GM12878 (cell line): ENCODE measurements at regions not wholly inside any gene's neighbourhood (a gene's known extent, or its start where the extent isn't known, plus 50 kb on each side); places are given as distances from the start of the nearest gene placed in this dataset.
"Not testable (repeated sequence)": the region's sequence is repeated elsewhere in the genome, so short reads cannot be mapped to it uniquely, and the experiment has no call there.

Experiments used
- ATAC-seq: fragments of 200-7000 bp; cut with Tn5 transposase; 3 replicates; pipeline ENCODE4 v1.9.1; 2020; ENCODE audit warnings: mild to moderate bottlenecking, moderate library complexity
- BruUV-seq: library from RNA; stranded (reverse); fragments of 400-500 nt; replicated peaks from 2 replicates; lab custom pipeline; 2021; lab: Mats Ljungman, UMichigan
- CTCF ChIA-PET: fragments of 300-600 bp; sonication (Branson Sonifier 250); formaldehyde crosslinking; extraction: SDS; loops from one replicate; lab custom pipeline; 2021; ENCODE audit warnings: inconsistent platforms; lab: Yijun Ruan, JAX
- POLR2A ChIA-PET: fragments of 350-600 bp; formaldehyde crosslinking; extraction: SDS; loops from one replicate; lab custom pipeline; 2021; ENCODE audit warnings: inconsistent platforms; lab: Charles Lee
- RAD21 ChIA-PET: fragments of 300-600 bp; sonication (Branson Sonifier 250); formaldehyde crosslinking; loops from one replicate; lab custom pipeline; 2023; ENCODE audit warnings: antibody characterized with exemption; ENCODE audit not compliant: unreplicated experiment; lab: Charles Lee
- SMC1A ChIA-PET: fragments of 300-600 bp; sonication (Branson Sonifier 250); formaldehyde crosslinking; loops from one replicate; lab custom pipeline; 2023; ENCODE audit not compliant: unreplicated experiment, uncharacterized antibody; lab: Charles Lee
- DNase-seq: peaks from one replicate; pipeline ENCODE4 v3.0.0-alpha.2; 2011; ENCODE audit warnings: low read depth, low spot score
- FAIRE-seq: peaks from 3 replicates; lab custom pipeline; 2011; peaks lifted over from hg19 to GRCh38; lab: Jason Lieb, UNC
- H2AFZ ChIP-seq: 2 replicates; pipeline ENCODE4 v1.6.0; 2011; ENCODE audit warnings: low read depth, low read length, control low read depth; ENCODE audit not compliant: control insufficient read depth
- H3K27ac ChIP-seq: 2 replicates; pipeline ENCODE4 v1.5.1; 2011; ENCODE audit warnings: control low read depth; ENCODE audit not compliant: control insufficient read depth, insufficient read depth
- H3K27me3 ChIP-seq, 2 experiments: replicated peaks in 1 of 2; 2 replicates each; pipeline versions ENCODE4 v1.6.0 to v1.6.1; 2011; ENCODE audit warnings: low read length in 1 of 2; ENCODE audit not compliant: control insufficient read depth in 2 of 2, insufficient read depth in 2 of 2
- H3K36me3 ChIP-seq, 2 experiments: 2 replicates each; pipeline ENCODE4 v1.5.1; 2011; ENCODE audit warnings: low read length in 1 of 2; ENCODE audit not compliant: control insufficient read depth in 2 of 2, insufficient read depth in 2 of 2
- H3K4me1 ChIP-seq: 2 replicates; pipeline ENCODE4 v1.6.1; 2011; ENCODE audit warnings: mild to moderate bottlenecking, low read length, moderate library complexity, mixed read lengths; ENCODE audit not compliant: control insufficient read depth, insufficient read depth
- H3K4me2 ChIP-seq: 2 replicates; pipeline ENCODE4 v1.6.0; 2011; ENCODE audit warnings: control low read depth; ENCODE audit not compliant: control insufficient read depth, insufficient read depth
- H3K4me3 ChIP-seq: fragments of 200-600 bp; sonication (generic); 2 replicates; pipeline ENCODE4 v1.5.1; 2016
- H3K79me2 ChIP-seq: 2 replicates; pipeline ENCODE4 v1.6.0; 2011; ENCODE audit warnings: low read length; ENCODE audit not compliant: control insufficient read depth, insufficient read depth
- H3K9ac ChIP-seq: 2 replicates; pipeline ENCODE4 v1.8.0; 2011; ENCODE audit warnings: low read length, control low read depth, mixed read lengths; ENCODE audit not compliant: control insufficient read depth, insufficient read depth
- H3K9me3 ChIP-seq: replicated peaks from 3 replicates; pipeline ENCODE4 v1.5.1; 2011; ENCODE audit warnings: mild to moderate bottlenecking, low read length; ENCODE audit not compliant: control insufficient read depth, insufficient read depth
- H4K20me1 ChIP-seq: 2 replicates; pipeline ENCODE4 v1.6.0; 2011; ENCODE audit not compliant: control insufficient read depth, insufficient read depth
- BCL11A ChIP-seq: IDR thresholded peaks from 2 replicates; pipeline ENCODE4 v1.6.1; 2011; ENCODE audit warnings: low read depth, low read length
- POU2F2 ChIP-seq: IDR thresholded peaks from 3 replicates; pipeline ENCODE4 v1.6.1; 2011; ENCODE audit warnings: low read depth, mild to moderate bottlenecking, low read length, borderline replicate concordance
- RELA ChIP-seq: fragments of 450-650 bp; IDR thresholded peaks from 2 replicates; pipeline ENCODE4 v1.8.0; 2014; ENCODE audit warnings: borderline replicate concordance; ENCODE audit not compliant: partially characterized antibody
- WGBS: methylation state at CpG from one replicate; pipeline ENCODE4 v1.1.6; 2016; ENCODE audit warnings: low lambda C conversion rate; ENCODE audit not compliant: insufficient replicate concordance, insufficient coverage; ENCODE audit errors: missing lambda C conversion rate; 5-methylcytosine and 5-hydroxymethylcytosine counted together
- in situ Hi-C: fragments of 300-500 bp; cut with MboI; formaldehyde crosslinking; loops from 9 replicates; pipeline ENCODE4 v1.14.3; 2018; ENCODE audit warnings: mixed read lengths
- intact Hi-C: fragments of 100-400 bp; cut with micrococcal nuclease; formaldehyde crosslinking; loops from one replicate; pipeline ENCODE4 v1.14.2; 2022; ENCODE audit not compliant: unreplicated experiment
- TF ChIP-seq, protein P1 (sequence below): IDR thresholded peaks from 2 replicates; pipeline ENCODE4 v1.6.1; 2011; ENCODE audit warnings: mild to moderate bottlenecking, low read depth, low read length, moderate library complexity; ENCODE audit not compliant: insufficient replicate concordance
- TF ChIP-seq, protein P2 (sequence below): fragments of 450-650 bp; IDR thresholded peaks from 2 replicates; pipeline ENCODE4 v1.6.1; 2017; ENCODE audit warnings: mild to moderate bottlenecking, low read depth, inconsistent platforms; ENCODE audit not compliant: poor library complexity, severe bottlenecking
- TF ChIP-seq, protein P3 (sequence below): fragments of 450-650 bp; IDR thresholded peaks from 2 replicates; pipeline ENCODE4 v1.6.1; 2017; ENCODE audit warnings: antibody characterized with exemption, mild to moderate bottlenecking, moderate library complexity

DNA sequence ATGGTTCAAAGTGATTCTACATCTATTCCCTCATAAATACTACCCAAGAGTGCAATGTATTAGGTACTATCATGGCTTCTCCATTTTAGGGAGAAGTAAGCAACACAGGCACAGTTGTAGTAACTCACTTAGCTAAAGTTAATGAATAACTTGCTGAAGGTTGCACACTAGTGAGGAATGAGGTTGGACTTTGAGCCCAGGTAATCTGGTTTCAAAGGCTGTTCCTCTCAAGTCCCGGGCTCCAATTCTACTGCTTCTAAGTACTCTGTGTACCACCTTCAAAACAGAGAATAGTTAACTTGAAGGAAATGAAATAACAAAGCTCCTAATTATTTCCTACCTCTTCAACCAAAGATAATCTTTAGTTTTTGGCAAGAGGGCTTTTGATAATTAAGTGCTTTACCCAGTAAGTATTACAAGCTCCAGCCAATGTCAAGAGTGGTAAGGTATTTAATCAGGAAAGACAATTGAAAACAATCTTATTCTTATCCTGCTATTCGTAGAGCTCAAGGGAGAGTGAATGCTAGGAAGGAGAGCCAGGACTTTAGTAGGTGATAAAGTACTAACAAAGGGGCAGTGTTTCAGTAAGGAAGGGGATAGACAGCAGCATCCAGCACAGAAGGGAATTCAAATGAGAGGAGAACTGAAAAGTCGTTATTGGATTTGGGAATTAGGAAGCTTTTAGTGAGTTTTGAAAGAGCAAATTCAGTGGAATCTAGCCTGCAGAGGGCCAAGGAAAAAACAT lies 158.2 kb upstream of the PTPRZ1 start (continued):
- TF ChIP-seq, protein P1, sequence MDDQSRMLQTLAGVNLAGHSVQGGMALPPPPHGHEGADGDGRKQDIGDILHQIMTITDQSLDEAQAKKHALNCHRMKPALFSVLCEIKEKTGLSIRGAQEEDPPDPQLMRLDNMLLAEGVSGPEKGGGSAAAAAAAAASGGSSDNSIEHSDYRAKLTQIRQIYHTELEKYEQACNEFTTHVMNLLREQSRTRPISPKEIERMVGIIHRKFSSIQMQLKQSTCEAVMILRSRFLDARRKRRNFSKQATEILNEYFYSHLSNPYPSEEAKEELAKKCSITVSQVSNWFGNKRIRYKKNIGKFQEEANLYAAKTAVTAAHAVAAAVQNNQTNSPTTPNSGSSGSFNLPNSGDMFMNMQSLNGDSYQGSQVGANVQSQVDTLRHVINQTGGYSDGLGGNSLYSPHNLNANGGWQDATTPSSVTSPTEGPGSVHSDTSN = no peak
- TF ChIP-seq POU2F2 (no peak), BCL11A (no peak), RELA (no peak)
- TF ChIP-seq, protein P2, sequence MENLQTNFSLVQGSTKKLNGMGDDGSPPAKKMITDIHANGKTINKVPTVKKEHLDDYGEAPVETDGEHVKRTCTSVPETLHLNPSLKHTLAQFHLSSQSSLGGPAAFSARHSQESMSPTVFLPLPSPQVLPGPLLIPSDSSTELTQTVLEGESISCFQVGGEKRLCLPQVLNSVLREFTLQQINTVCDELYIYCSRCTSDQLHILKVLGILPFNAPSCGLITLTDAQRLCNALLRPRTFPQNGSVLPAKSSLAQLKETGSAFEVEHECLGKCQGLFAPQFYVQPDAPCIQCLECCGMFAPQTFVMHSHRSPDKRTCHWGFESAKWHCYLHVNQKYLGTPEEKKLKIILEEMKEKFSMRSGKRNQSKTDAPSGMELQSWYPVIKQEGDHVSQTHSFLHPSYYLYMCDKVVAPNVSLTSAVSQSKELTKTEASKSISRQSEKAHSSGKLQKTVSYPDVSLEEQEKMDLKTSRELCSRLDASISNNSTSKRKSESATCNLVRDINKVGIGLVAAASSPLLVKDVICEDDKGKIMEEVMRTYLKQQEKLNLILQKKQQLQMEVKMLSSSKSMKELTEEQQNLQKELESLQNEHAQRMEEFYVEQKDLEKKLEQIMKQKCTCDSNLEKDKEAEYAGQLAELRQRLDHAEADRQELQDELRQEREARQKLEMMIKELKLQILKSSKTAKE = no peak
- TF ChIP-seq, protein P3, sequence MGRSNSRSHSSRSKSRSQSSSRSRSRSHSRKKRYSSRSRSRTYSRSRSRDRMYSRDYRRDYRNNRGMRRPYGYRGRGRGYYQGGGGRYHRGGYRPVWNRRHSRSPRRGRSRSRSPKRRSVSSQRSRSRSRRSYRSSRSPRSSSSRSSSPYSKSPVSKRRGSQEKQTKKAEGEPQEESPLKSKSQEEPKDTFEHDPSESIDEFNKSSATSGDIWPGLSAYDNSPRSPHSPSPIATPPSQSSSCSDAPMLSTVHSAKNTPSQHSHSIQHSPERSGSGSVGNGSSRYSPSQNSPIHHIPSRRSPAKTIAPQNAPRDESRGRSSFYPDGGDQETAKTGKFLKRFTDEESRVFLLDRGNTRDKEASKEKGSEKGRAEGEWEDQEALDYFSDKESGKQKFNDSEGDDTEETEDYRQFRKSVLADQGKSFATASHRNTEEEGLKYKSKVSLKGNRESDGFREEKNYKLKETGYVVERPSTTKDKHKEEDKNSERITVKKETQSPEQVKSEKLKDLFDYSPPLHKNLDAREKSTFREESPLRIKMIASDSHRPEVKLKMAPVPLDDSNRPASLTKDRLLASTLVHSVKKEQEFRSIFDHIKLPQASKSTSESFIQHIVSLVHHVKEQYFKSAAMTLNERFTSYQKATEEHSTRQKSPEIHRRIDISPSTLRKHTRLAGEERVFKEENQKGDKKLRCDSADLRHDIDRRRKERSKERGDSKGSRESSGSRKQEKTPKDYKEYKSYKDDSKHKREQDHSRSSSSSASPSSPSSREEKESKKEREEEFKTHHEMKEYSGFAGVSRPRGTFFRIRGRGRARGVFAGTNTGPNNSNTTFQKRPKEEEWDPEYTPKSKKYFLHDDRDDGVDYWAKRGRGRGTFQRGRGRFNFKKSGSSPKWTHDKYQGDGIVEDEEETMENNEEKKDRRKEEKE = no peak

DNA sequence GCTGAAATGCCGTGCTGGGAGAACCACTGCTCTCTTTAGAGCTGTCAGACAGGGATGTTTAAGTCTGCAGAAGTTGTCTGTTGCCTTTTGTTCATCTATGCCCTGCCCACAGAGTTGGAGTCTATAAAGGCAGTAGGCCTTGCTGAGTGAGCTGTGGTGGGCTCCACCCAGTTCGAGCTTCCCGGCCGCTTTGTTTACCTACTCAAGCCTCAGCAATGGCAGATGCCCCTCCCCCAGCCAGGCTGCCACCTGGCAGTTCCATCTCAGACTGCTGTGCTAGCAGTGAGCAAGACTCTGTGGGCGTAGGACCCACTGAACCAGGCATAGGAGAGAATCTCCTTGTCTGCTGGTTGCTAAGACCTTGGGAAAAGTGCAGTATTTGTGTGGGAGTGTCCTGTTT lies 160.0 kb upstream of the PTPRZ1 start:
- not testable (repeated sequence) for H3K9me3 ChIP-seq

More for the DNA sequence above, 160.0 kb upstream of the PTPRZ1 start:
- H3K4me2 ChIP-seq, H3K27me3 ChIP-seq, H3K4me3 ChIP-seq, H3K4me1 ChIP-seq, intact Hi-C loops, H3K36me3 ChIP-seq, H4K20me1 ChIP-seq, H2AFZ ChIP-seq, FAIRE-seq, H3K9ac ChIP-seq, in situ Hi-C loops, DNase-seq, POLR2A ChIA-PET, H3K27ac ChIP-seq, SMC1A ChIA-PET, RAD21 ChIA-PET, H3K79me2 ChIP-seq, BruUV-seq, ATAC-seq: not testable (repeated sequence)
- CTCF ChIA-PET = interaction anchor here (0.6 kb wide), 1 partner anchor 281 kb away, joined by 3 read pairs; no protein-coding TSS in a partner anchor
- WGBS = 13% methylated on average over 5 of the region's 5 CpGs
